ENCODE measurements at regions not wholly inside any gene's neighbourhood (a gene's known extent, or its start where the extent isn't known, plus 50 kb on each side); places are given as distances from the start of the nearest gene placed in this dataset.

DNA sequence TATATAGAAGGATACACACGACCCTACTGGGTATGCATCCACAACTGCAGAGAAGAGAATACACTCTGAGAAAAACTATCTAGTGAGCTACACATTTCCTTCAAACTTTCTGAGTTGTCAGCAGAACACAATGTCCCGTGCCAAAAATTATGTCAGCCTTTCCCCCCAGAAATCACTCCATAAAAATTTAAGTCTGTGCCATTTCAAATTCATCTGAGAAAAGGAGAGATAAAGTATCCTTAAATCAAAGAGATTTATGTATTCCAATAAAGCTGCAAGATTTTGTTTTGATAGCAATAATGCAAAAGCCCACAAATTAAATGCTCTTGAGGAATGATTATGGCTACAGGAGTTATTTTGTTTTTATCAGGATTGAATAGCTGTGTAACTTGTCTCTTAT, 760.1 kb downstream of the CDH11 start:
- Histone ChIP-seq H3K4ac (ENCODE audit: low read depth, low read length) (no peak overlapping the region), H3K79me1 (ENCODE audit: insufficient read depth, low read depth, low read length, poor library complexity, severe bottlenecking) (no peaks in the 10 kb centered on the region), H3K4me2 (ENCODE audit: insufficient read depth, insufficient read length, low read length) (no peak overlapping the region), H2BK15ac (ENCODE audit: low read depth, low read length) (no peak overlapping the region), H3K9me3 (ENCODE audit: control insufficient read depth, low read depth, low read length) (no peaks in the 10 kb centered on the region), H3K9ac (ENCODE audit: extremely low read depth, insufficient read length, low read length) (no peak overlapping the region), H3K4me1 (ENCODE audit: insufficient read depth, low read length) (no peaks in the 10 kb centered on the region), H4K20me1 (ENCODE audit: control insufficient read depth, insufficient read depth, insufficient read length) (no peaks in the 10 kb centered on the region), H2BK5ac (ENCODE audit: insufficient read length, low read length) (no peak overlapping the region), H3K14ac (ENCODE audit: insufficient read depth, low read length) (no peak overlapping the region), H2AFZ (ENCODE audit: low read length) (no peak overlapping the region), H3K27ac (ENCODE audit: insufficient read length, low read depth, low read length) (no peak overlapping the region), H3K18ac (ENCODE audit: insufficient read length, low read depth, low read length) (no peak overlapping the region), H2BK12ac (ENCODE audit: insufficient read length, low read depth, low read length) (no peak overlapping the region), H4K91ac (ENCODE audit: insufficient read length, low read depth, low read length) (no peak overlapping the region), H4K8ac (replicated peaks; ENCODE audit: insufficient read length, low read depth, low read length) (no peak overlapping the region), H3K56ac (ENCODE audit: insufficient read length, low read depth, low read length) (no peak overlapping the region), H3K79me2 (ENCODE audit: insufficient read depth, low read length) (no peaks in the 10 kb centered on the region), H4K5ac (ENCODE audit: insufficient read length, low read depth, low read length) (no peak overlapping the region), H3K23me2 (ENCODE audit: insufficient read length, low read depth, low read length, poor library complexity, severe bottlenecking) (no peaks in the 10 kb centered on the region), H3K23ac (ENCODE audit: insufficient read length, low read depth, low read length) (no peak overlapping the region), H3K27me3 (ENCODE audit: insufficient read depth, low read length) (no peaks in the 10 kb centered on the region), H3T11ph (ENCODE audit: low read length) (no peak overlapping the region), H2BK20ac (ENCODE audit: low read depth, low read length, poor library complexity, severe bottlenecking) (no peak overlapping the region), H2BK120ac (ENCODE audit: low read depth, low read length, poor library complexity, severe bottlenecking) (no peak overlapping the region), H2AK5ac (ENCODE audit: insufficient read length, low read length) (no peak overlapping the region)
- WGBS (ENCODE audit: extremely low coverage, insufficient read length, low lambda C conversion rate): no CpG with 5 or more reads among the region's 2 CpGs
- no peak for DNase-seq
- Mint-ChIP-seq H3K9me3 (no peaks in the 10 kb centered on the region), H3K27ac (no peak overlapping the region), H3K27me3 (ENCODE audit: low read depth) (no peaks in the 10 kb centered on the region), H3K4me3 (no peak overlapping the region), H3K4me1 (no peaks in the 10 kb centered on the region), H3K36me3 (ENCODE audit: insufficient read depth in 1 of 3, low read depth in 3 of 3) (no peaks in the 10 kb centered on the region)
- TF ChIP-seq, protein P1, sequence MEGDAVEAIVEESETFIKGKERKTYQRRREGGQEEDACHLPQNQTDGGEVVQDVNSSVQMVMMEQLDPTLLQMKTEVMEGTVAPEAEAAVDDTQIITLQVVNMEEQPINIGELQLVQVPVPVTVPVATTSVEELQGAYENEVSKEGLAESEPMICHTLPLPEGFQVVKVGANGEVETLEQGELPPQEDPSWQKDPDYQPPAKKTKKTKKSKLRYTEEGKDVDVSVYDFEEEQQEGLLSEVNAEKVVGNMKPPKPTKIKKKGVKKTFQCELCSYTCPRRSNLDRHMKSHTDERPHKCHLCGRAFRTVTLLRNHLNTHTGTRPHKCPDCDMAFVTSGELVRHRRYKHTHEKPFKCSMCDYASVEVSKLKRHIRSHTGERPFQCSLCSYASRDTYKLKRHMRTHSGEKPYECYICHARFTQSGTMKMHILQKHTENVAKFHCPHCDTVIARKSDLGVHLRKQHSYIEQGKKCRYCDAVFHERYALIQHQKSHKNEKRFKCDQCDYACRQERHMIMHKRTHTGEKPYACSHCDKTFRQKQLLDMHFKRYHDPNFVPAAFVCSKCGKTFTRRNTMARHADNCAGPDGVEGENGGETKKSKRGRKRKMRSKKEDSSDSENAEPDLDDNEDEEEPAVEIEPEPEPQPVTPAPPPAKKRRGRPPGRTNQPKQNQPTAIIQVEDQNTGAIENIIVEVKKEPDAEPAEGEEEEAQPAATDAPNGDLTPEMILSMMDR (conservative IDR thresholded peaks at IDR 0.05): no peak

Data from H9 (cell line).